ENCODE measurements at regions not wholly inside any gene's neighbourhood (a gene's known extent, or its start where the extent isn't known, plus 50 kb on each side); places are given as distances from the start of the nearest gene placed in this dataset.

- TF ChIP-seq ZBTB40 (IDR thresholded peaks at IDR 0.05): no peak
- peak; percentile 6; the same call in 1 of the 2 replicates for TF ChIP-seq ZBTB40 (CRISPR knock-in tag; IDR thresholded peaks at IDR 0.05)
- peak; percentile 87 for TF ChIP-seq ZNF317 (CRISPR knock-in tag; IDR thresholded peaks at IDR 0.05)
- no peak for TF ChIP-seq ZHX2 (IDR thresholded peaks at IDR 0.05; ENCODE audit: low read depth)
- no peak for TF ChIP-seq ZHX2 (CRISPR knock-in tag; IDR thresholded peaks at IDR 0.05; ENCODE audit: borderline replicate concordance)
- no peak for TF ChIP-seq ZNF292 (CRISPR knock-in tag; IDR thresholded peaks at IDR 0.05; ENCODE audit: borderline replicate concordance, low read depth)
- peak; percentile 63; the same call in 1 of the 2 replicates for TF ChIP-seq HBP1 (CRISPR knock-in tag; IDR thresholded peaks at IDR 0.05; ENCODE audit: low read depth)
- TF ChIP-seq GABPB1 (CRISPR knock-in tag; IDR thresholded peaks at IDR 0.05): peak; percentile 85
- TF ChIP-seq ZNF263 (CRISPR knock-in tag; IDR thresholded peaks at IDR 0.05): 0 out of 2 replicates have a peak, but pooled peaks have one; percentile 5
- TF ChIP-seq SNAI1 (CRISPR knock-in tag; IDR thresholded peaks at IDR 0.05; ENCODE audit: borderline replicate concordance): 0 out of 2 replicates have a peak, but pooled peaks have one; percentile 29
- TF ChIP-seq ZFP37 (CRISPR knock-in tag; IDR thresholded peaks at IDR 0.05; ENCODE audit: borderline replicate concordance): no peak
- 0 out of 2 replicates have a peak, but pooled peaks have one; percentile 19 for TF ChIP-seq ZNF605 (CRISPR knock-in tag; IDR thresholded peaks at IDR 0.05)
Observed at GRCh38 chr7:149714081-149714909, 59.1 kb downstream of the ZNF467 start (continued).

Measured in HepG2 (cell line).